ENCODE measurements at regions not wholly inside any gene's neighbourhood (a gene's known extent, or its start where the extent isn't known, plus 50 kb on each side); places are given as distances from the start of the nearest gene placed in this dataset.

DNA sequence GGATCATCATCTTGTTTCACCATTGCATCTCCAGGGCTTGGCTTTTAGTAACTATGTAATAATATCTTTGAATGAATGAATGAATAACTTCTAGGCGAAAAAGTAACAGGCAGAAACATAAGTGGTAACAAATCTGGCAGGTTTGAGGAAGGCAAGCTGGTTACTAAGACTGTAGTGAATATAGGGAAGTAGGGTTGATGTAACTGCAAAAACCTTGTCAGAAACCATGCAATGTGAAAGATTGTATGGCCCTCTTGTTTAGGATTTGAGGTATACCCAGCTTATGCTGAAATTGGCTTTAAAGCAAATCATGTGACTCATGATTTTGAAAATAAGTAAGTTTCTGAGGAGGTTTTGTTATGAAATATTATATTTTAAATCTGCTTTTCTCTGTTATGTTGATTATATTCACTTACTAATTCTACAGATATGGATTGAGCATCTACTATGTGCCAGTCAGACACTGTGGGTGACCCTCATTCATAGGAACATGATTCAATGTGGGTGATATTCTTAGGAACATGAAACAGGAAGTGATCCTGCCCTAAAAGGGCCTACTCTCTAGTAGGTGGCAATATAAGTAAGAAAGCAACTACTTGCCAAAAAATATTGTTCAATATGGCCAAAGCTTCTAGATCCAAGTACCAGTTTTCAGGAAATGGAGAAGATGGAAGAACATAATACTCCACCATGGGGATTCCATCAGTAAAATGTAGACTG lies 115.5 kb upstream of the CCDC90B start:
- no peak for TF ChIP-seq GATA3 (IDR thresholded peaks at IDR 0.05; ENCODE audit: low read depth, low read length)
- TF ChIP-seq GATA2 (IDR thresholded peaks at IDR 0.05; ENCODE audit: low read depth, low read length), result no peak
